ENCODE measurements at regions not wholly inside any gene's neighbourhood (a gene's known extent, or its start where the extent isn't known, plus 50 kb on each side); places are given as distances from the start of the nearest gene placed in this dataset.

DNA sequence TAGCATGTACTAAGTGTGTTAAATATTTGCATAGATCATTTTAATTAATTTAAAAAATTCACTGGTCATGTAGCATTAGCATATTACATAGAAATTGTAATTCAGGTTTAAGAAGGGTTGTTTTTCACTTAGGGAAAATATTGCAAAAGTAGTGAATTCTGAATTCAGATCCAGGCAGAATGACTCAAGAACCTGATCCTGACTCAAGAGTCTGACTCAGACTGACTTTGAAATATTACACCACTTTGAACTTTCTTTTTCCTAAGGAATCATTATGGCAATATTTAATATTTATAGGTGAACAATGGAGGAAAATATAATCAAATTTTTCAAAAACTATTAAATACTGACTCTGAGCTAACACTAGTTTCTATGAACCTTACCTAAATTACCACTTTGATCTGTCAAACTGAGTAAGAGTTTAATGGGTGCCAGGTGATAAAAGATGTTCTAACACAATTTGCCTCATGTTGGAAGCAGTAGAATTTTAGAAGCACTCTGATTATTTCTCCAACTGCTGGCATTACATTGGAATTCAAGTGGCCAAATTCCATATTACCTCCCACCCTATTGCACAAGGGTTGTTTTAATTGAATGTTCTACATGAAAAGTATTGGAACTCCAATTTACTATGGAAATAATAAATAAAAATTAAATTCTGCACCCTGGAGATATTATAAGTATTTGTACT lies 261.6 kb downstream of the SLITRK1 start:
- no peak overlapping the region for H3K9ac ChIP-seq (ENCODE audit: insufficient read depth, low read length, poor library complexity, severe bottlenecking)
- no peak overlapping the region for H3K27ac Mint-ChIP-seq
- H3K4me3 ChIP-seq (replicated peaks in 1 of 3; ENCODE audit: low read depth in 2 of 3, low read length in 3 of 3) = no peak overlapping the region
- intact Hi-C loops (cut with micrococcal nuclease) = no loop called here
- TF ChIP-seq, protein P1, sequence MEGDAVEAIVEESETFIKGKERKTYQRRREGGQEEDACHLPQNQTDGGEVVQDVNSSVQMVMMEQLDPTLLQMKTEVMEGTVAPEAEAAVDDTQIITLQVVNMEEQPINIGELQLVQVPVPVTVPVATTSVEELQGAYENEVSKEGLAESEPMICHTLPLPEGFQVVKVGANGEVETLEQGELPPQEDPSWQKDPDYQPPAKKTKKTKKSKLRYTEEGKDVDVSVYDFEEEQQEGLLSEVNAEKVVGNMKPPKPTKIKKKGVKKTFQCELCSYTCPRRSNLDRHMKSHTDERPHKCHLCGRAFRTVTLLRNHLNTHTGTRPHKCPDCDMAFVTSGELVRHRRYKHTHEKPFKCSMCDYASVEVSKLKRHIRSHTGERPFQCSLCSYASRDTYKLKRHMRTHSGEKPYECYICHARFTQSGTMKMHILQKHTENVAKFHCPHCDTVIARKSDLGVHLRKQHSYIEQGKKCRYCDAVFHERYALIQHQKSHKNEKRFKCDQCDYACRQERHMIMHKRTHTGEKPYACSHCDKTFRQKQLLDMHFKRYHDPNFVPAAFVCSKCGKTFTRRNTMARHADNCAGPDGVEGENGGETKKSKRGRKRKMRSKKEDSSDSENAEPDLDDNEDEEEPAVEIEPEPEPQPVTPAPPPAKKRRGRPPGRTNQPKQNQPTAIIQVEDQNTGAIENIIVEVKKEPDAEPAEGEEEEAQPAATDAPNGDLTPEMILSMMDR (IDR thresholded peaks at IDR 0.05) = no peak
- no peak overlapping the region for H2AFZ ChIP-seq (ENCODE audit: insufficient read depth, low read depth, low read length, poor library complexity, severe bottlenecking)
- no peaks in the 10 kb centered on the region for H3K27me3 Mint-ChIP-seq (ENCODE audit: low read depth in 3 of 3)
- peaks cover 13 to 14% of the 10 kb centered on the region in 2 donors for H3K9me3 ChIP-seq (replicated peaks in 1 of 2; ENCODE audit: control insufficient read depth in 1 of 2, insufficient read depth in 1 of 2, low read length in 2 of 2)
- no peaks in the 10 kb centered on the region for H3K36me3 Mint-ChIP-seq
- no peaks in the 10 kb centered on the region for H4K20me1 ChIP-seq (ENCODE audit: insufficient read depth, low read length)
- no peak overlapping the region for H3K4me3 Mint-ChIP-seq
- peaks cover 0 to 15% (median 15%) of the 10 kb centered on the region in 7 donors for H3K9me3 Mint-ChIP-seq
- H3K36me3 ChIP-seq (replicated peaks in 1 of 2; ENCODE audit: control insufficient read depth in 1 of 2, insufficient read depth in 2 of 2, low read length in 2 of 2) = no peaks in the 10 kb centered on the region
- no peak for DNase-seq
- H3K79me2 ChIP-seq (ENCODE audit: insufficient read depth, low read length) = no peaks in the 10 kb centered on the region
- H3K4me1 ChIP-seq (ENCODE audit: control insufficient read depth in 1 of 2, insufficient read depth in 2 of 2, low read length in 2 of 2) = no peaks in the 10 kb centered on the region
- H3K27me3 ChIP-seq (ENCODE audit: control insufficient read depth in 2 of 2, insufficient read depth in 2 of 2, low read length in 2 of 2) = no peaks in the 10 kb centered on the region
- H3K4me2 ChIP-seq (replicated peaks; ENCODE audit: extremely low read depth, low read length, poor library complexity, severe bottlenecking) = no peak overlapping the region
- no peaks in the 10 kb centered on the region for H3K4me1 Mint-ChIP-seq
- no peak overlapping the region for H3K27ac ChIP-seq (ENCODE audit: low read depth in 1 of 2, low read length in 2 of 2)

DNA sequence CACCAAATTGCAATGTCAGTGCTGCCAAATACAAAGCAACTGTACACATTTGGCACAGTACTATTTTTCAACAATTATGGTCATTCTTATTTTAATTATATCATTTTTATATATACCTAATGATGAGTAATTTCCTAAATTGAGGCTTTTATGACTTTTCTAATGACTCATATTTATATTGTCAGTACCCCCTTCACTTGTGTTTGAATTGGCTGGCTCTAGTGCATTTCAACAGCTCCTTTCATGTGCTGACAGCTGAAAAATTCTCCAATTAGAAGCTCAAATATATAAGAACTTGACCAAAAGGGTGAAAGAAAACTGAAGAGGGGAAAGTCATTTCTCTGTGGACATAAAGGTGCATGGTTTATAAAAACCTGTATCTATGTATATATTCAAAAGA lies 263.3 kb downstream of the SLITRK1 start:
- Histone ChIP-seq H3K4me3 (replicated peaks in 1 of 3; ENCODE audit: low read depth in 2 of 3, low read length in 3 of 3) (no peak overlapping the region), H3K27ac (ENCODE audit: low read depth in 1 of 2, low read length in 2 of 2) (no peak overlapping the region), H4K20me1 (ENCODE audit: insufficient read depth, low read length) (no peaks in the 10 kb centered on the region), H3K9me3 (replicated peaks in 1 of 2; ENCODE audit: control insufficient read depth in 1 of 2, insufficient read depth in 1 of 2, low read length in 2 of 2) (peaks cover 14% of the 10 kb centered on the region in 2 donors), H3K36me3 (replicated peaks in 1 of 2; ENCODE audit: control insufficient read depth in 1 of 2, insufficient read depth in 2 of 2, low read length in 2 of 2) (no peaks in the 10 kb centered on the region), H3K4me1 (ENCODE audit: control insufficient read depth in 1 of 2, insufficient read depth in 2 of 2, low read length in 2 of 2) (no peaks in the 10 kb centered on the region), H3K27me3 (ENCODE audit: control insufficient read depth in 2 of 2, insufficient read depth in 2 of 2, low read length in 2 of 2) (no peaks in the 10 kb centered on the region), H2AFZ (ENCODE audit: insufficient read depth, low read depth, low read length, poor library complexity, severe bottlenecking) (no peak overlapping the region), H3K9ac (ENCODE audit: insufficient read depth, low read length, poor library complexity, severe bottlenecking) (no peak overlapping the region), H3K79me2 (ENCODE audit: insufficient read depth, low read length) (no peaks in the 10 kb centered on the region), H3K4me2 (replicated peaks; ENCODE audit: extremely low read depth, low read length, poor library complexity, severe bottlenecking) (no peak overlapping the region)
- intact Hi-C loops (cut with micrococcal nuclease) = no loop called here
- Mint-ChIP-seq H3K27me3 (ENCODE audit: low read depth in 3 of 3) (no peaks in the 10 kb centered on the region), H3K4me3 (no peak overlapping the region), H3K9me3 (peaks cover 3 to 21% (median 17%) of the 10 kb centered on the region in 7 donors), H3K36me3 (no peaks in the 10 kb centered on the region), H3K4me1 (no peaks in the 10 kb centered on the region), H3K27ac (no peak overlapping the region)
- TF ChIP-seq, protein P1 (IDR thresholded peaks at IDR 0.05) = no peak
- no peak for DNase-seq

Measured in CD14-positive monocyte (primary cell).